Loucy (cell line): ENCODE measurements at regions not wholly inside any gene's neighbourhood (a gene's known extent, or its start where the extent isn't known, plus 50 kb on each side); places are given as distances from the start of the nearest gene placed in this dataset.

ENCODE experiments used
- EZH2phosphoT487 ChIP-seq: fragments of 200-600 bp; IDR thresholded peaks from 2 replicates; pipeline ENCODE4 v1.6.1; 2018; ENCODE audit warnings: antibody characterized with exemption, mild to moderate bottlenecking, moderate library complexity, borderline replicate concordance
- TF ChIP-seq, protein P1 (sequence below): fragments of 200-600 bp; sonication (generic); conservative IDR thresholded peaks from 2 replicates; pipeline ENCODE4 v1.5.1; 2014; ENCODE audit warnings: mild to moderate bottlenecking, antibody characterized with exemption, low read length

DNA sequence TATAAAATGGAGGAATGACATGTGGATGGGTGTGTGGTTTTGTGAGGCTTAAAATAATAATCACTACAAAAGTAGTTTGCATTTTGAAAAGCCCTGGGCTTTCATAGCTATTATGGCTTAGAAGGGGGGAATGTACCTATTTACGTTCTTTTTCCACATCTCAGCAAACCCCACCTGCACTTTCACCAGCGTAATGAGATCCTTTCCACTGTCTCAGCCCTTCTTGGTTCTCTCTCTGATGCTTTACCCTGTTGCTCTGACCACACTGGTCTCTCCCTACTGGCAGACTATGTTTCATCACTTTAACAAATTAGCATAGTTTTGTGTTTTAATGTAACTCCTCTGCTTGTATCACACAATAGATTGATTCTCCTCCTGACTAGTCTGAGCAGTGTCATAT is 234.6 kb downstream of the DMRT2 start:
- TF ChIP-seq, protein P1, sequence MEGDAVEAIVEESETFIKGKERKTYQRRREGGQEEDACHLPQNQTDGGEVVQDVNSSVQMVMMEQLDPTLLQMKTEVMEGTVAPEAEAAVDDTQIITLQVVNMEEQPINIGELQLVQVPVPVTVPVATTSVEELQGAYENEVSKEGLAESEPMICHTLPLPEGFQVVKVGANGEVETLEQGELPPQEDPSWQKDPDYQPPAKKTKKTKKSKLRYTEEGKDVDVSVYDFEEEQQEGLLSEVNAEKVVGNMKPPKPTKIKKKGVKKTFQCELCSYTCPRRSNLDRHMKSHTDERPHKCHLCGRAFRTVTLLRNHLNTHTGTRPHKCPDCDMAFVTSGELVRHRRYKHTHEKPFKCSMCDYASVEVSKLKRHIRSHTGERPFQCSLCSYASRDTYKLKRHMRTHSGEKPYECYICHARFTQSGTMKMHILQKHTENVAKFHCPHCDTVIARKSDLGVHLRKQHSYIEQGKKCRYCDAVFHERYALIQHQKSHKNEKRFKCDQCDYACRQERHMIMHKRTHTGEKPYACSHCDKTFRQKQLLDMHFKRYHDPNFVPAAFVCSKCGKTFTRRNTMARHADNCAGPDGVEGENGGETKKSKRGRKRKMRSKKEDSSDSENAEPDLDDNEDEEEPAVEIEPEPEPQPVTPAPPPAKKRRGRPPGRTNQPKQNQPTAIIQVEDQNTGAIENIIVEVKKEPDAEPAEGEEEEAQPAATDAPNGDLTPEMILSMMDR = no peak
- no peak for TF ChIP-seq EZH2phosphoT487
